BE2C (cell line): ENCODE measurements at regions not wholly inside any gene's neighbourhood (a gene's known extent, or its start where the extent isn't known, plus 50 kb on each side); places are given as distances from the start of the nearest gene placed in this dataset.

Experiments used
- DNase-seq: peaks from one replicate; pipeline ENCODE4 v3.0.0-alpha.2; 2020
- H3K27me3 ChIP-seq: fragments of 250-450 bp; sonication (Bioruptor Pico); 2 replicates; pipeline ENCODE4 v1.5.1; 2020; ENCODE audit warnings: mild to moderate bottlenecking
- H3K36me3 ChIP-seq: fragments of 250-450 bp; sonication (Bioruptor Pico); 2 replicates; pipeline ENCODE4 v1.5.1; 2020; ENCODE audit warnings: mild to moderate bottlenecking
- H3K4me1 ChIP-seq: fragments of 250-450 bp; sonication (Bioruptor Pico); 2 replicates; pipeline ENCODE4 v1.5.1; 2020
- H3K4me3 ChIP-seq: 2 replicates; pipeline ENCODE4 v1.5.1; 2011; ENCODE audit warnings: low read depth, low read length
- H3K9me3 ChIP-seq: fragments of 250-450 bp; sonication (Bioruptor Pico); 2 replicates; pipeline ENCODE4 v1.5.1; 2020
- CTCF ChIP-seq: IDR thresholded peaks from 2 replicates; pipeline ENCODE4 v1.5.1; 2012; ENCODE audit warnings: mild to moderate bottlenecking, low read depth, low read length

- no peaks in the 10 kb centered on the region for H3K4me1 ChIP-seq
- DNase-seq, result no peak
- H3K36me3 ChIP-seq, result no peaks in the 10 kb centered on the region
Measured at GRCh38 chr16:86405319-86405718, 105.0 kb upstream of the FOXF1 start.

GRCh38 chr16:86406056-86406455, 104.3 kb upstream of the FOXF1 start:
- Histone ChIP-seq H3K4me1 (no peaks in the 10 kb centered on the region), H3K4me3 (no peak overlapping the region), H3K36me3 (no peaks in the 10 kb centered on the region), H3K9me3 (no peaks in the 10 kb centered on the region), H3K27me3 (no peaks in the 10 kb centered on the region)
- TF ChIP-seq CTCF, result no peak
- no peak for DNase-seq

More at GRCh38 chr16:86405319-86405718, 105.0 kb upstream of the FOXF1 start:
- TF ChIP-seq CTCF, result no peak
- Histone ChIP-seq H3K4me3 (no peak overlapping the region), H3K9me3 (no peaks in the 10 kb centered on the region), H3K27me3 (no peaks in the 10 kb centered on the region)

GRCh38 chr16:86408685-86409084, 101.6 kb upstream of the FOXF1 start:
- Histone ChIP-seq H3K4me1 (no peaks in the 10 kb centered on the region), H3K36me3 (no peaks in the 10 kb centered on the region), H3K9me3 (no peaks in the 10 kb centered on the region), H3K27me3 (no peaks in the 10 kb centered on the region), H3K4me3 (no peak overlapping the region)
- DNase-seq, result no peak
- TF ChIP-seq CTCF, result no peak

GRCh38 chr16:86410081-86410480, 100.2 kb upstream of the FOXF1 start:
- H3K9me3 ChIP-seq, result no peaks in the 10 kb centered on the region
- TF ChIP-seq CTCF, result no peak
- no peaks in the 10 kb centered on the region for H3K27me3 ChIP-seq

GRCh38 chr16:86410529-86410928, 99.8 kb upstream of the FOXF1 start:
- Histone ChIP-seq H3K4me1 (no peaks in the 10 kb centered on the region), H3K9me3 (no peaks in the 10 kb centered on the region), H3K4me3 (no peak overlapping the region), H3K36me3 (no peaks in the 10 kb centered on the region), H3K27me3 (no peaks in the 10 kb centered on the region)
- no peak for DNase-seq
- TF ChIP-seq CTCF, result no peak

More at GRCh38 chr16:86410081-86410480, 100.2 kb upstream of the FOXF1 start:
- DNase-seq, result no peak
- Histone ChIP-seq H3K36me3 (no peaks in the 10 kb centered on the region), H3K4me1 (no peaks in the 10 kb centered on the region), H3K4me3 (no peak overlapping the region)

GRCh38 chr16:86411897-86412296, 98.4 kb upstream of the FOXF1 start:
- no peak for TF ChIP-seq CTCF
- H3K9me3 ChIP-seq, result no peaks in the 10 kb centered on the region
- no peaks in the 10 kb centered on the region for H3K27me3 ChIP-seq
- H3K4me1 ChIP-seq, result no peaks in the 10 kb centered on the region
- no peak for DNase-seq
- no peaks in the 10 kb centered on the region for H3K36me3 ChIP-seq
- H3K4me3 ChIP-seq, result no peak overlapping the region
